Panc1 (cell line): ENCODE measurements at regions not wholly inside any gene's neighbourhood (a gene's known extent, or its start where the extent isn't known, plus 50 kb on each side); places are given as distances from the start of the nearest gene placed in this dataset.

Source experiments
- ATAC-seq: fragments of 200-7000 bp; cut with Tn5 transposase; 2 replicates; pipeline ENCODE4 v1.9.1; 2020; ENCODE audit warnings: mild to moderate bottlenecking, moderate library complexity
- BruUV-seq: library from RNA; stranded (reverse); fragments of 400-500 nt; replicated peaks from 2 replicates; lab custom pipeline; 2021; lab: Mats Ljungman, UMichigan
- CTCF ChIA-PET: fragments of 300-600 bp; sonication (Branson Sonifier 250); formaldehyde crosslinking; loops from one replicate; lab custom pipeline; 2022; ENCODE audit warnings: antibody characterized with exemption; lab: Charles Lee
- POLR2A ChIA-PET: fragments of 300-600 bp; sonication (Branson Sonifier 250); formaldehyde crosslinking; loops from one replicate; lab custom pipeline; 2022; ENCODE audit warnings: antibody characterized with exemption; lab: Charles Lee
- DNase-seq: peaks from one replicate; pipeline ENCODE4 v3.0.0-alpha.2; 2010; ENCODE audit warnings: low read depth, low spot score
- H3K27ac ChIP-seq: 2 replicates; pipeline ENCODE4 v1.5.1; 2011; ENCODE audit warnings: mild to moderate bottlenecking, low read length, inconsistent platforms
- H3K27me3 ChIP-seq: fragments of 200-500 bp; sonication (Bioruptor generic); 2 replicates; pipeline ENCODE4 v1.6.0; 2014; ENCODE audit warnings: low read length, inconsistent platforms; ENCODE audit not compliant: control insufficient read depth, insufficient read depth
- H3K36me3 ChIP-seq: fragments of 200-500 bp; sonication (Bioruptor generic); 2 replicates; pipeline ENCODE4 v1.5.1; 2014; ENCODE audit warnings: inconsistent platforms, mild to moderate bottlenecking, low read length, moderate library complexity; ENCODE audit not compliant: control insufficient read depth, insufficient read depth
- H3K4me1 ChIP-seq: 2 replicates; pipeline ENCODE4 v1.5.1; 2011; ENCODE audit warnings: inconsistent platforms, mild to moderate bottlenecking, low read length, moderate library complexity; ENCODE audit not compliant: control insufficient read depth, insufficient read depth
- H3K4me3 ChIP-seq, 2 experiments: 2 replicates each; pipeline ENCODE4 v1.5.1; 2011 to 2012; ENCODE audit warnings: low read depth in 2 of 2, low read length in 2 of 2, mild to moderate bottlenecking in 2 of 2, inconsistent platforms in 1 of 2, moderate library complexity in 1 of 2
- H3K9me3 ChIP-seq: fragments of 200-500 bp; sonication (Bioruptor generic); 2 replicates; pipeline ENCODE4 v1.5.1; 2014; ENCODE audit warnings: low read depth, mild to moderate bottlenecking, inconsistent platforms, low read length, moderate library complexity; ENCODE audit not compliant: control insufficient read depth, insufficient read depth
- POLR2AphosphoS5 ChIP-seq: IDR thresholded peaks from 2 replicates; pipeline ENCODE4 v1.6.1; 2012; ENCODE audit warnings: mild to moderate bottlenecking, low read depth, low read length, moderate library complexity
- REST ChIP-seq, 2 experiments: IDR thresholded peaks; 2 replicates each; pipeline ENCODE4 v1.6.1; 2011 to 2012; ENCODE audit warnings: low read depth in 2 of 2, control low read depth in 1 of 2, low read length in 1 of 2, mild to moderate bottlenecking in 1 of 2, moderate library complexity in 1 of 2; ENCODE audit not compliant: insufficient read depth in 1 of 2
- SIN3A ChIP-seq: IDR thresholded peaks from 2 replicates; pipeline ENCODE4 v1.6.1; 2012; ENCODE audit warnings: low read depth, mild to moderate bottlenecking, low read length, moderate library complexity, borderline replicate concordance; ENCODE audit not compliant: insufficient read depth
- TCF7L2 ChIP-seq: IDR thresholded peaks from 2 replicates; pipeline ENCODE4 v1.6.1; 2011; ENCODE audit warnings: mild to moderate bottlenecking, low read depth, low read length, inconsistent platforms
- in situ Hi-C: cut with HindIII; loops from 2 replicates; pipeline ENCODE4 v1.10.0; 2016; ENCODE audit warnings: low sequenced_read_pairs, low pct_unique_long_range_greater_than_20kb
- intact Hi-C: fragments of 100-400 bp; cut with micrococcal nuclease; formaldehyde crosslinking; loops from one replicate; pipeline ENCODE4 v1.10.0; 2022; ENCODE audit not compliant: unreplicated experiment
- TF ChIP-seq, protein P1 (sequence below): fragments of 450-650 bp; IDR thresholded peaks from 2 replicates; pipeline ENCODE4 v1.5.1; 2017; ENCODE audit warnings: mild to moderate bottlenecking

GRCh38 chr5:164202338-164202737 is 696.9 kb downstream of the MAT2B start:
- no peak overlapping the region for H3K27ac ChIP-seq

GRCh38 chr5:164203581-164204225 is 698.3 kb downstream of the MAT2B start:
- CTCF ChIA-PET = no interaction called here
- no peak overlapping the region for H3K4me3 ChIP-seq
- BruUV-seq = no TSS peak
- in situ Hi-C loops = no loop called here
- no peaks in the 10 kb centered on the region for H3K4me1 ChIP-seq
- no peaks in the 10 kb centered on the region for H3K9me3 ChIP-seq
- intact Hi-C loops = no loop called here
- no peak overlapping the region for H3K27ac ChIP-seq
- DNase-seq (no peak), ATAC-seq (no peak)
- POLR2A ChIA-PET = no interaction called here
- H3K27me3 ChIP-seq = no peaks in the 10 kb centered on the region
- H3K36me3 ChIP-seq = no peaks in the 10 kb centered on the region
- no peak for TF ChIP-seq SIN3A
- TF ChIP-seq POLR2AphosphoS5 = no peak
- no peak for TF ChIP-seq REST (IDR thresholded peaks at IDR 0.05; ENCODE audit: insufficient read depth in 1 of 2, low read depth in 2 of 2, low read length in 1 of 2)
- no peak for TF ChIP-seq TCF7L2
- TF ChIP-seq, protein P1, sequence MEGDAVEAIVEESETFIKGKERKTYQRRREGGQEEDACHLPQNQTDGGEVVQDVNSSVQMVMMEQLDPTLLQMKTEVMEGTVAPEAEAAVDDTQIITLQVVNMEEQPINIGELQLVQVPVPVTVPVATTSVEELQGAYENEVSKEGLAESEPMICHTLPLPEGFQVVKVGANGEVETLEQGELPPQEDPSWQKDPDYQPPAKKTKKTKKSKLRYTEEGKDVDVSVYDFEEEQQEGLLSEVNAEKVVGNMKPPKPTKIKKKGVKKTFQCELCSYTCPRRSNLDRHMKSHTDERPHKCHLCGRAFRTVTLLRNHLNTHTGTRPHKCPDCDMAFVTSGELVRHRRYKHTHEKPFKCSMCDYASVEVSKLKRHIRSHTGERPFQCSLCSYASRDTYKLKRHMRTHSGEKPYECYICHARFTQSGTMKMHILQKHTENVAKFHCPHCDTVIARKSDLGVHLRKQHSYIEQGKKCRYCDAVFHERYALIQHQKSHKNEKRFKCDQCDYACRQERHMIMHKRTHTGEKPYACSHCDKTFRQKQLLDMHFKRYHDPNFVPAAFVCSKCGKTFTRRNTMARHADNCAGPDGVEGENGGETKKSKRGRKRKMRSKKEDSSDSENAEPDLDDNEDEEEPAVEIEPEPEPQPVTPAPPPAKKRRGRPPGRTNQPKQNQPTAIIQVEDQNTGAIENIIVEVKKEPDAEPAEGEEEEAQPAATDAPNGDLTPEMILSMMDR = no peak

More at GRCh38 chr5:164202338-164202737, 696.9 kb downstream of the MAT2B start:
- DNase-seq = no peak
- ChIA-PET CTCF (no interaction called here), POLR2A (no interaction called here)
- Histone ChIP-seq H3K27me3 (no peaks in the 10 kb centered on the region), H3K36me3 (no peaks in the 10 kb centered on the region), H3K4me3 (no peak overlapping the region), H3K4me1 (no peaks in the 10 kb centered on the region), H3K9me3 (no peaks in the 10 kb centered on the region)
- intact Hi-C loops = no loop called here
- no peak for ATAC-seq
- TF ChIP-seq TCF7L2 (no peak), REST (IDR thresholded peaks at IDR 0.05; ENCODE audit: insufficient read depth in 1 of 2, low read depth in 2 of 2, low read length in 1 of 2) (no peak), POLR2AphosphoS5 (no peak), SIN3A (no peak)
- TF ChIP-seq, protein P1 = no peak
- no TSS peak for BruUV-seq
- in situ Hi-C loops = no loop called here
